K562 (cell line): ENCODE measurements at regions not wholly inside any gene's neighbourhood (a gene's known extent, or its start where the extent isn't known, plus 50 kb on each side); places are given as distances from the start of the nearest gene placed in this dataset.

Experiments used
- BCOR ChIP-seq: fragments of 450-650 bp; IDR thresholded peaks from 2 replicates; pipeline ENCODE4 v1.6.1; 2016
- C11orf30 ChIP-seq: fragments of 450-650 bp; IDR thresholded peaks from 2 replicates; pipeline ENCODE4 v1.6.1; 2016; ENCODE audit warnings: low read depth, mild to moderate bottlenecking
- CBX2 ChIP-seq: fragments of 200-600 bp; sonication (generic); IDR thresholded peaks from one replicate; pipeline ENCODE4 v1.6.1; 2012; ENCODE audit warnings: mild to moderate bottlenecking, low read length, inconsistent platforms; ENCODE audit not compliant: insufficient read depth, poor library complexity, severe bottlenecking
- FOXJ3 ChIP-seq: sonication (generic); formaldehyde crosslinking; IDR thresholded peaks from 2 replicates; pipeline ENCODE4 v1.4.0; 2020; ENCODE audit warnings: mild to moderate bottlenecking, missing genetic modification reagents
- FOXK2 ChIP-seq, 2 experiments: fragments of 450-650 bp; IDR thresholded peaks in 1 of 2; conservative IDR thresholded peaks in 1 of 2; 2 replicates each; pipeline ENCODE4 v1.6.1; 2016; ENCODE audit warnings: low read depth in 2 of 2, mild to moderate bottlenecking in 1 of 2
- HDGF ChIP-seq: fragments of 450-650 bp; IDR thresholded peaks from 2 replicates; pipeline ENCODE4 v1.6.1; 2016
- HMGN3 ChIP-seq: IDR thresholded peaks from 2 replicates; pipeline ENCODE4 v1.6.1; 2011; ENCODE audit warnings: borderline replicate concordance, low read depth, mild to moderate bottlenecking, mixed read lengths, low read length; ENCODE audit not compliant: insufficient read length; ENCODE audit errors: extremely low read depth
- KHSRP ChIP-seq: fragments of 450-650 bp; IDR thresholded peaks from 2 replicates; pipeline ENCODE4 v1.6.1; 2017
- NCOA1 ChIP-seq: fragments of 450-650 bp; IDR thresholded peaks from 2 replicates; pipeline ENCODE4 v1.6.1; 2016; ENCODE audit warnings: low read depth
- NCOA4 ChIP-seq: fragments of 450-650 bp; IDR thresholded peaks from 2 replicates; pipeline ENCODE4 v1.6.1; 2018; ENCODE audit warnings: mild to moderate bottlenecking; ENCODE audit not compliant: partially characterized antibody
- NRF1 ChIP-seq, 2 experiments: fragments of 450-650 bp; IDR thresholded peaks in 1 of 2; conservative IDR thresholded peaks in 1 of 2; 2 replicates each; pipeline ENCODE4 v1.6.1; 2014; ENCODE audit warnings: mild to moderate bottlenecking in 2 of 2
- PHF21A ChIP-seq: fragments of 450-650 bp; IDR thresholded peaks from 2 replicates; pipeline ENCODE4 v1.6.1; 2017; ENCODE audit warnings: low read depth, borderline replicate concordance
- SAFB2 ChIP-seq: fragments of 200-400 bp; formaldehyde crosslinking; IDR thresholded peaks from 2 replicates; pipeline ENCODE4 v1.6.1; 2018; ENCODE audit warnings: borderline replicate concordance, low read length, low read depth, moderate library complexity; ENCODE audit not compliant: severe bottlenecking
- SMARCA5 ChIP-seq: fragments of 450-650 bp; IDR thresholded peaks from 2 replicates; pipeline ENCODE4 v1.6.1; 2016
- SOX6 ChIP-seq: fragments of 450-650 bp; IDR thresholded peaks from 2 replicates; pipeline ENCODE4 v1.6.1; 2014; ENCODE audit warnings: mild to moderate bottlenecking
- SRSF1 ChIP-seq: fragments of 200-400 bp; formaldehyde crosslinking; IDR thresholded peaks from 2 replicates; pipeline ENCODE4 v1.6.1; 2017; ENCODE audit warnings: mild to moderate bottlenecking, low read depth, low read length, moderate library complexity
- TRIM24 ChIP-seq, 2 experiments: fragments of 450-650 bp; IDR thresholded peaks; 2 replicates each; pipeline ENCODE4 v1.6.1; 2016
- TRIM28 ChIP-seq: fragments of 450-650 bp; IDR thresholded peaks from 2 replicates; pipeline ENCODE4 v1.6.1; 2017
- XRCC4 ChIP-seq: IDR thresholded peaks from one replicate; pipeline ENCODE4 v1.6.1; 2011; ENCODE audit not compliant: insufficient read depth, insufficient read length; ENCODE audit errors: extremely low read depth
- ZHX1 ChIP-seq: fragments of 150-350 bp; conservative IDR thresholded peaks from 2 replicates; pipeline ENCODE4 v1.6.1; 2014; ENCODE audit warnings: low read length
- ZNF217 ChIP-seq: sonication (generic); formaldehyde crosslinking; IDR thresholded peaks from 2 replicates; pipeline ENCODE4 v1.8.0; 2022; ENCODE audit warnings: mild to moderate bottlenecking, missing genetic modification reagents
- ZNF274 ChIP-seq: IDR thresholded peaks from 2 replicates; pipeline ENCODE4 v1.6.1; 2011; ENCODE audit warnings: low read depth, mild to moderate bottlenecking, low read length, moderate library complexity, borderline replicate concordance
- ZNF282 ChIP-seq: sonication (generic); formaldehyde crosslinking; IDR thresholded peaks from 2 replicates; pipeline ENCODE4 v1.8.1; 2023; ENCODE audit warnings: missing genetic modification reagents
- ZNF398 ChIP-seq: fragments of 250-450 bp; sonication (Bioruptor Pico); IDR thresholded peaks from 2 replicates; pipeline ENCODE4 v1.8.0; 2021; ENCODE audit warnings: moderate library complexity, mild to moderate bottlenecking, inconsistent platforms
- ZNF79 ChIP-seq: fragments of 250-450 bp; sonication (Bioruptor Pico); IDR thresholded peaks from 2 replicates; pipeline ENCODE4 v1.4.0; 2020; ENCODE audit warnings: low read depth, mild to moderate bottlenecking, moderate library complexity
- TF ChIP-seq, protein P1 (sequence below): fragments of 450-650 bp; formaldehyde crosslinking; IDR thresholded peaks from 2 replicates; pipeline ENCODE4 v1.4.0; 2020; ENCODE audit warnings: mild to moderate bottlenecking, moderate library complexity

GRCh38 chr12:46557539-46558373, 185.2 kb upstream of the SLC38A2 start (continued):
- TF ChIP-seq FOXJ3 (CRISPR knock-in tag) (no peak), TRIM24 (IDR thresholded peaks at IDR 0.05) (peak; percentile 99), NCOA1 (peak; percentile 50; the same call in 1 of the 2 replicates), KHSRP (no peak), SMARCA5 (no peak), BCOR (no peak), SAFB2 (no peak), NRF1 (conservative IDR thresholded peaks at IDR 0.05 in 1 of 2, IDR thresholded peaks at IDR 0.05 in 1 of 2) (no peak), ZNF274 (no peak), HDGF (no peak), XRCC4 (no peak), FOXK2 (conservative IDR thresholded peaks at IDR 0.05 in 1 of 2, IDR thresholded peaks at IDR 0.05 in 1 of 2; ENCODE audit: low read depth in 2 of 2) (peak in 1 of 2 experiments; percentile 38; a peak in 1 of 4 replicates), ZNF217 (CRISPR knock-in tag) (no peak), TRIM28 (peak; percentile 78; the same call in 1 of the 2 replicates), ZNF282 (CRISPR knock-in tag) (no peak), ZHX1 (no peak), PHF21A (no peak), ZNF79 (CRISPR knock-in tag) (peak; percentile 70), SOX6 (peak; percentile 44; the same call in 1 of the 2 replicates), SRSF1 (no peak), C11orf30 (no peak), CBX2 (no peak), HMGN3 (no peak), ZNF398 (CRISPR knock-in tag) (no peak), NCOA4 (no peak)
- TF ChIP-seq, protein P1, sequence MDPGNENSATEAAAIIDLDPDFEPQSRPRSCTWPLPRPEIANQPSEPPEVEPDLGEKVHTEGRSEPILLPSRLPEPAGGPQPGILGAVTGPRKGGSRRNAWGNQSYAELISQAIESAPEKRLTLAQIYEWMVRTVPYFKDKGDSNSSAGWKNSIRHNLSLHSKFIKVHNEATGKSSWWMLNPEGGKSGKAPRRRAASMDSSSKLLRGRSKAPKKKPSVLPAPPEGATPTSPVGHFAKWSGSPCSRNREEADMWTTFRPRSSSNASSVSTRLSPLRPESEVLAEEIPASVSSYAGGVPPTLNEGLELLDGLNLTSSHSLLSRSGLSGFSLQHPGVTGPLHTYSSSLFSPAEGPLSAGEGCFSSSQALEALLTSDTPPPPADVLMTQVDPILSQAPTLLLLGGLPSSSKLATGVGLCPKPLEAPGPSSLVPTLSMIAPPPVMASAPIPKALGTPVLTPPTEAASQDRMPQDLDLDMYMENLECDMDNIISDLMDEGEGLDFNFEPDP = no peak
